ENCODE measurements at regions not wholly inside any gene's neighbourhood (a gene's known extent, or its start where the extent isn't known, plus 50 kb on each side); places are given as distances from the start of the nearest gene placed in this dataset.

DNA sequence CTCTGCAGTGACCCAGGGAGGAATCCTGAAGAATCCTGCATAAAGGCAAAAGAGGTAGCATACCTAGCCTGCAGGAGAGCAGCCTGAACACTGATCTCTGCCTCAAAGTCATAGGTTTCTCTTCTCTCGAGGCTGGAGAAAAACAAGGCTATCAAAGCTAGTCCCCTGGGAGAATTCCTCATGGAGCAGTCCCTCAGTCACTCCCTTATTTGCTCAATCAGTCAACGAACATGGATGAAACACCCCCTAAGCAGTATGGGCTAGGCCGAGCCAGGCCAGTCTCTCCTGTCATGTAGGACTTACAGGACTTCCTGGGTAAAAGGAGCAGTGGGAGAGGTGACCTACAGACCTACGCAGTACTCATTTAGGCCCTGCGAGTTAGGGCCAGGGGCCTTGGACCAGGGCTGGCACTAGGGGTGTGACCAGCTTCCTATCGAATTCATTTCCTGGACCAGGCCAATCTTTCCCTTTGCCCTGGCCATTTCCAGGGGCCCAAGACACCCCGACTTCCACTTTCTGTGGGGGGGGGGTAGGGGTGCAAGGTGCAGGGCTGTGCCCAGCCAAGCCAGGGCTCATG, 164.1 kb downstream of the EFNB1 start:
- DNase-seq (ENCODE audit: low read depth in 1 of 2, low spot score in 1 of 2) = no peak
- no peak overlapping the region for H3K4me3 ChIP-seq (replicated peaks; ENCODE audit: insufficient read depth, low read length)

DNA sequence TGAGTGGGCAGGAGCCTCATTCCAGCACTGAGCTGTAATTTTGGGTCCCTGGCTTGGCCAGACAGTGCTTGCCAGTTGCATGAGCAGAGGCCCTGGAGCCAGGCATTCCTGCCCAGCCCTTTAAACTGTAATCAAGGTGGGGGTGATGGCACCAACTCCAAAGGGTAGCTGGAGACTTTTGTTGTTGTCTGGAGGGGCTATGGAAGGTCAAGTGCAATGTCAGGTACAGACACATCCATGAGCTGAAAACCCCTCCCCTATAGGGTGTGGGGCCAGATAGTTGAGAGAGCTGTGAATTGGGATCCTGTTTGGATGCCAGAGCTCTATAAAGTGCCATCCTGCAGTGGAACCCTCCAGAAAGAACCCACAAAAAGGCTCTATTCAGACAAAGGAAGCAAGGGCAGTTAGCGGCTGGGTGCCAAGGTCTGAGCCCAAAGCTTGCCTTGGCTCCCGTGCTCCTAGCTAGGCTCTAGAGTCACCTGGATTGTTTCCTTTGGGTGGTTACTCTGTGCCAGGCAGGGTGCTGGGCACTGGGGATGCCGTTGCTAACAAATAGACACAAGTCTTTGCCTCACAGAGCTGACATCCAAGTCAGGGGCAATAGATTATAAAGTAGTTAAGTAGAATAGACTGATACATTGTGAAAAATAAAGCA, 163.0 kb downstream of the EFNB1 start:
- DNase-seq (ENCODE audit: low read depth in 1 of 2, low spot score in 1 of 2) = no peak
- no peaks in the 10 kb centered on the region for H3K27me3 ChIP-seq (ENCODE audit: insufficient read depth, poor library complexity, severe bottlenecking)
- no peak overlapping the region for H3K27ac ChIP-seq (replicated peaks)
- TF ChIP-seq, protein P1, sequence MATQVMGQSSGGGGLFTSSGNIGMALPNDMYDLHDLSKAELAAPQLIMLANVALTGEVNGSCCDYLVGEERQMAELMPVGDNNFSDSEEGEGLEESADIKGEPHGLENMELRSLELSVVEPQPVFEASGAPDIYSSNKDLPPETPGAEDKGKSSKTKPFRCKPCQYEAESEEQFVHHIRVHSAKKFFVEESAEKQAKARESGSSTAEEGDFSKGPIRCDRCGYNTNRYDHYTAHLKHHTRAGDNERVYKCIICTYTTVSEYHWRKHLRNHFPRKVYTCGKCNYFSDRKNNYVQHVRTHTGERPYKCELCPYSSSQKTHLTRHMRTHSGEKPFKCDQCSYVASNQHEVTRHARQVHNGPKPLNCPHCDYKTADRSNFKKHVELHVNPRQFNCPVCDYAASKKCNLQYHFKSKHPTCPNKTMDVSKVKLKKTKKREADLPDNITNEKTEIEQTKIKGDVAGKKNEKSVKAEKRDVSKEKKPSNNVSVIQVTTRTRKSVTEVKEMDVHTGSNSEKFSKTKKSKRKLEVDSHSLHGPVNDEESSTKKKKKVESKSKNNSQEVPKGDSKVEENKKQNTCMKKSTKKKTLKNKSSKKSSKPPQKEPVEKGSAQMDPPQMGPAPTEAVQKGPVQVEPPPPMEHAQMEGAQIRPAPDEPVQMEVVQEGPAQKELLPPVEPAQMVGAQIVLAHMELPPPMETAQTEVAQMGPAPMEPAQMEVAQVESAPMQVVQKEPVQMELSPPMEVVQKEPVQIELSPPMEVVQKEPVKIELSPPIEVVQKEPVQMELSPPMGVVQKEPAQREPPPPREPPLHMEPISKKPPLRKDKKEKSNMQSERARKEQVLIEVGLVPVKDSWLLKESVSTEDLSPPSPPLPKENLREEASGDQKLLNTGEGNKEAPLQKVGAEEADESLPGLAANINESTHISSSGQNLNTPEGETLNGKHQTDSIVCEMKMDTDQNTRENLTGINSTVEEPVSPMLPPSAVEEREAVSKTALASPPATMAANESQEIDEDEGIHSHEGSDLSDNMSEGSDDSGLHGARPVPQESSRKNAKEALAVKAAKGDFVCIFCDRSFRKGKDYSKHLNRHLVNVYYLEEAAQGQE (IDR thresholded peaks at IDR 0.05; ENCODE audit: insufficient replicate concordance, low read depth) = no peak
- TF ChIP-seq SPI1 (IDR thresholded peaks at IDR 0.05; ENCODE audit: borderline replicate concordance, low read depth) = no peak
- no peak for TF ChIP-seq POLR2AphosphoS5 (IDR thresholded peaks at IDR 0.05; ENCODE audit: low read depth)
- TF ChIP-seq, protein P2, sequence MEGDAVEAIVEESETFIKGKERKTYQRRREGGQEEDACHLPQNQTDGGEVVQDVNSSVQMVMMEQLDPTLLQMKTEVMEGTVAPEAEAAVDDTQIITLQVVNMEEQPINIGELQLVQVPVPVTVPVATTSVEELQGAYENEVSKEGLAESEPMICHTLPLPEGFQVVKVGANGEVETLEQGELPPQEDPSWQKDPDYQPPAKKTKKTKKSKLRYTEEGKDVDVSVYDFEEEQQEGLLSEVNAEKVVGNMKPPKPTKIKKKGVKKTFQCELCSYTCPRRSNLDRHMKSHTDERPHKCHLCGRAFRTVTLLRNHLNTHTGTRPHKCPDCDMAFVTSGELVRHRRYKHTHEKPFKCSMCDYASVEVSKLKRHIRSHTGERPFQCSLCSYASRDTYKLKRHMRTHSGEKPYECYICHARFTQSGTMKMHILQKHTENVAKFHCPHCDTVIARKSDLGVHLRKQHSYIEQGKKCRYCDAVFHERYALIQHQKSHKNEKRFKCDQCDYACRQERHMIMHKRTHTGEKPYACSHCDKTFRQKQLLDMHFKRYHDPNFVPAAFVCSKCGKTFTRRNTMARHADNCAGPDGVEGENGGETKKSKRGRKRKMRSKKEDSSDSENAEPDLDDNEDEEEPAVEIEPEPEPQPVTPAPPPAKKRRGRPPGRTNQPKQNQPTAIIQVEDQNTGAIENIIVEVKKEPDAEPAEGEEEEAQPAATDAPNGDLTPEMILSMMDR (IDR thresholded peaks at IDR 0.05; ENCODE audit: insufficient read depth, low read length) = no peak
- TF ChIP-seq GABPA (IDR thresholded peaks at IDR 0.05; ENCODE audit: low read depth) = no peak
- H3K4me3 ChIP-seq (replicated peaks; ENCODE audit: insufficient read depth, low read length) = no peak overlapping the region

More for the DNA sequence above, 164.1 kb downstream of the EFNB1 start:
- Histone ChIP-seq H3K27me3 (ENCODE audit: insufficient read depth, poor library complexity, severe bottlenecking) (no peaks in the 10 kb centered on the region), H3K27ac (replicated peaks) (no peak overlapping the region)
- TF ChIP-seq GABPA (IDR thresholded peaks at IDR 0.05; ENCODE audit: low read depth) = no peak
- no peak for TF ChIP-seq SPI1 (IDR thresholded peaks at IDR 0.05; ENCODE audit: borderline replicate concordance, low read depth)
- TF ChIP-seq, protein P2 (IDR thresholded peaks at IDR 0.05; ENCODE audit: insufficient read depth, low read length) = no peak
- TF ChIP-seq, protein P1 (IDR thresholded peaks at IDR 0.05; ENCODE audit: insufficient replicate concordance, low read depth) = no peak

DNA sequence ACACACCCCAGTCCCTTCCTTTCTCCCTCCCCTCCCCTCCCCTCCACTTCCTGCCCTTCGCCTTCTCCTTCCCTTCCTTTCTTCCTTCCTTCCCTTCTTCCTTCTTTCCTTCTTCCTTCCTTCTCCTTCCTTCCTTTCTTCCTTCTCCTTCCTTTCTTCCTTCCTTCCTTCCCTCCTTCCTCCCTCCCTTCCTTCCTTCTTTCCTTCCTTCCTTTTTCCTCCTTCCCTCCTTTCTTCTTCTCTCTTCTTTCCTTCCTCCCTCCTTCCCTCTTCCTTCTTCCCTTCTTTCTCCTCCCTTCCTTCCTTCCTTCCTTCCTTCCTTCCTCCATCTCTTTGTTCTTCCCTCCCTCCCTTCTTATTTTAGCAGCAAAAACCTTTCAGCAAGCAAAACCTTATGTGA, 162.1 kb downstream of the EFNB1 start:
- Histone ChIP-seq H3K27ac (replicated peaks) (no peak overlapping the region), H3K4me3 (replicated peaks; ENCODE audit: insufficient read depth, low read length) (no peak overlapping the region), H3K27me3 (ENCODE audit: insufficient read depth, poor library complexity, severe bottlenecking) (no peaks in the 10 kb centered on the region)
- no peak for DNase-seq (ENCODE audit: low read depth in 1 of 2, low spot score in 1 of 2)
- TF ChIP-seq, protein P1 (IDR thresholded peaks at IDR 0.05; ENCODE audit: insufficient replicate concordance, low read depth) = no peak
- TF ChIP-seq, protein P2 (IDR thresholded peaks at IDR 0.05; ENCODE audit: insufficient read depth, low read length) = no peak
- no peak for TF ChIP-seq POLR2AphosphoS5 (IDR thresholded peaks at IDR 0.05; ENCODE audit: low read depth)
- no peak for TF ChIP-seq GABPA (IDR thresholded peaks at IDR 0.05; ENCODE audit: low read depth)
- no peak for TF ChIP-seq SPI1 (IDR thresholded peaks at IDR 0.05; ENCODE audit: borderline replicate concordance, low read depth)

Data from HL-60 (cell line).